Panc1 (cell line): ENCODE measurements at regions not wholly inside any gene's neighbourhood (a gene's known extent, or its start where the extent isn't known, plus 50 kb on each side); places are given as distances from the start of the nearest gene placed in this dataset.

ENCODE experiments used
- CTCF ChIP-seq: fragments of 450-650 bp; IDR thresholded peaks from 2 replicates; pipeline ENCODE4 v1.5.1; 2017; ENCODE audit warnings: mild to moderate bottlenecking
- REST ChIP-seq, 2 experiments: IDR thresholded peaks; 2 replicates each; pipeline ENCODE4 v1.6.1; 2011 to 2012; ENCODE audit warnings: low read depth in 2 of 2, control low read depth in 1 of 2, low read length in 1 of 2, mild to moderate bottlenecking in 1 of 2, moderate library complexity in 1 of 2; ENCODE audit not compliant: insufficient read depth in 1 of 2
- SIN3A ChIP-seq: IDR thresholded peaks from 2 replicates; pipeline ENCODE4 v1.6.1; 2012; ENCODE audit warnings: low read depth, mild to moderate bottlenecking, low read length, moderate library complexity, borderline replicate concordance; ENCODE audit not compliant: insufficient read depth

GRCh38 chr4:4608214-4608537 is 66.3 kb upstream of the STX18 start:
- TF ChIP-seq CTCF (no peak), REST (IDR thresholded peaks at IDR 0.05; ENCODE audit: insufficient read depth in 1 of 2, low read depth in 2 of 2, low read length in 1 of 2) (no peak), SIN3A (no peak)
